NCI-H146 (cell line): ENCODE measurements at regions not wholly inside any gene's neighbourhood (a gene's known extent, or its start where the extent isn't known, plus 50 kb on each side); places are given as distances from the start of the nearest gene placed in this dataset.

Experiments
- DNase-seq: peaks from one replicate; lab custom pipeline; 2025; lab: John Stamatoyannopoulos, UW

DNA sequence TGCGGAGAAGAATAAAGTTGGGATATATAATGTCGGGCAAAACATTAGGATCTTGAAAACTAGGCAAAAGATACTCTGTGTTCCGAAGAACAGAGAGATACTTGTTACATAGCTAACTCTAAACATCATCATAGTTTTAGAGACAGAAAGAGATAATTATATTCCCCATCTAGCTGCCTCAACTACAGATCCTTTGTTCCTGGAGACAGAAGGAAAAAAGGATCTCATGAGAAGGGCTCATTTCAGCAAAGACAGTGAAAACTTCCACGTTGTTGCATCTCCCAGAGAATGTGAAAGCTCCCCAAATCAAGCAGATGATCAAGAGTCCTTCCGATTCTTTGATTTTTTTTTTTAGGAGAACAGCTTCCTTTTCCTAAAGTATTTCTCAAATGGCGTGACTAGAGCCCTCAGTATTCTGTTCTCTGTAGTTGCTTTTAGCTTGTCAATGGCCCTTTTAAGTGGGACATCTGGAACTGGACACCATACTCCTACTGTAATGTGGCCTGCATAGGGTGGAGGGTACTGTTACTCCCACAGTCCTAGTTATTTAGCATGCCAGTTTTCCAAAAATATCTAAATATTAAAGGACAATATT lies 1048.2 kb downstream of the TTLL7 start:
- DNase-seq: no peak

DNA sequence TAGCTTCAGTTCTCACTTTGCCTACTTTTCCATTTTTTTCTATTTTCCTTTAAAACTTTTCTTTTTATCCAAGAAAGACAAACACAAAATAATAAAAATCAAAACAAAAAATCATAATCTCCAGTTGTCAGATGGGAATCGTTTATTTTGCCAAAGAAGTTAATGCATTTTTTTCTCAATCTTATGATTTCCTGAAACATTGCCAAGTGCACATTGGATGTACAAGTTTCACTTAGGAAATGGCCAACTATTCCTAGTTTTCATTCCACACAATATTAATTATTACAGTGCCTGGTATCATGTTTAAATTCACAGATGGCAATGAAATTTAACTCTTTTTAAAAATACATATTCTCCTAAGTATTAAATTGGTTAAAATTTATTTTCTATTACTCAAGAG lies 1050.5 kb downstream of the TTLL7 start:
- DNase-seq: no peak

DNA sequence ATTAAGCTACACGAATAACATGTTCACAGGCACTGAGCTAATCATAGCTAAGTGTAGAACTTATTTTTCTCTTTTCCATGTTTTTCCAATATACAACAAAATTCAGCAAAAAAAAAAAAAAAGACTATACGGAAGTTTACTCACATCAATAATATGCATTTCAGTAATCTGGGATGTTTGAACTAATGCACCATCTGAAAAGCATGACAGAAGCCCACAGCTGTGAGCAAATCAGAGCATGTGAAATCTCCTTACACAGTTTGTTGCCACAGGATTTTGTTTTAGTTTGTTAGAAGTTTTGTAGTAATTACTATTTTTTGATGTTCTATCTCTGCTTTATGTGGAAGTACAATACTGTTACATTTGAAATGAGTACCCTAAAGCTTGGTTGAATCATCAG lies 1051.7 kb downstream of the TTLL7 start:
- DNase-seq: no peak

- DNase-seq: no peak
These were observed 1052.8 kb downstream of the TTLL7 start for GRCh38 chr1:82946096-82946605.

DNA sequence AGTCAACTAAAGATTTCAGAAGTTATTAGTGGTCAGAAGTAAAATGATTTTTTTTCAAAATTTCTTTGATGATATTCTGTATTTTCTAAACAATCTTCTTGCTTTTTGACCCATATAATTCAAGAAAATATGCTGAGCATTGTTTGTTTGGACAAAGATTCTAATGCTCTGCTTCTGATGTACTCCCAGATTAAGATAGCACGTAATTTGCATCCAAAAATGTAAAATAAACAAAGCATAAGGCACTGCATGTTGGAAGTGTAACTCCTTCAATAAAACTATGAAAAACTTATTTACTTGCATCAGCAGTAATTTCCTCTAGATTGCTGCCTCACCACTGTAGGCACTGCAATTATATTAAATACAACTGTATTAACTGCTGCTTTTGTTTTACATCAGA lies 1054.1 kb downstream of the TTLL7 start:
- DNase-seq: no peak

- DNase-seq: no peak
These were observed 1064.9 kb downstream of the TTLL7 start for GRCh38 chr1:82934074-82934473.

DNA sequence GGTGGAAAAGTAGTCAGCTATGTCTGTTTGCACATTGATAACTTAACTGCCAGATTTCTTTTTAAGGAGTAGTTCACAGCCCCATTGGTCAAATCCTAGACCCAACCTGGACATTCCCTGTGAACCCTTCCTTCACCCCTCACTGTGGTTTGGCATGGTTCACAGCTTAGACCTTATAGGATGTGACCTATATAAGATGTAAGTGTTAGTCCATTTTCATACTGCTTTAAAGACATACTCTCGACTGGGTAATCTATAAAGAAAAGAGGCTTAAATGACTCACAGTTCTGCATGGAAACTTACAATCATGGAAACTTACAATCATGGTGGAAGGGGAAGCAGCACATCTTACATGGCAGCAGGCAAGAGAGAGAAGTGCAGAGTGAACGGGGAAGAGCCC lies 1066.2 kb downstream of the TTLL7 start:
- DNase-seq: no peak

GRCh38 chr1:82932207-82932606 lies 1066.7 kb downstream of the TTLL7 start:
- no peak for DNase-seq

- no peak for DNase-seq
These were observed 1067.9 kb downstream of the TTLL7 start for GRCh38 chr1:82931006-82931405.

DNA sequence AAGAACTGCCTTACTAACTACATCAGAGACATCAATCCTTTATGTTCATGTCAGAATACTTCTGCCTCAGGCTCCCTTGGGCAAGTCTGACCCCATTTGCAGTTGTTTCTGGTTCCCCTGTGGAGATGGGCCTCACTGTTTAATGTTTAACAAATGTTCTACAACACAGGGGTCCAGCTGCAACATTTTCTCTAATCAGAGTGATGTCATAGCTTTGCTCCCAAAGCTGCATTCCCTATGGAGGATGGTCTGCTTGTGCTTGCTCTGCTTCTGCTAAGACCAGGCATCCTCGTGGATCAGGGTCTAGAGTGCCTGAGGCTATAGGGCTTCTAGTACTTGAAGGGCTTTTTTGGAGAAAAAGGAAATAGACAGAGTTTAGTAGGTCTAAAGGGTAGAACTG lies 1071.2 kb downstream of the TTLL7 start:
- no peak for DNase-seq

- DNase-seq: no peak
These were observed 1074.3 kb downstream of the TTLL7 start for GRCh38 chr1:82924666-82925065.

DNA sequence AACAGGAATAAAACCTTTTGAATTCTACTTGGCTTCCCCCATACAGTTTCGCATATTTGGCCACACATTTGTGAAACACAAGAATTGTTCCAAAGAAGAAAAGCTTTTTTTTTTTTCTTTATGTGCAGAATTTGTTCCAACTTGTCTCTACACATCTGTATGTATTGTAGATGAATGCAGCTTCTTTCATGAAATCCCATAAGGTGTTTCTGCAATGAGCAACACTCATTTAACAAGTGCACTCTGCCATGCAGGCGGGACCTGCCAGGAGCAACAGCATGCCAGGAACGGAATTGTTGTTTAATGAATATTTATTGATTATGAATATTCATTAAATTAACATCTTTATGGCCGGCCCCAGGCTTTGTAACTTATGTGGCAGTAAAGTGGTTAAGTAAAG lies 1075.0 kb downstream of the TTLL7 start:
- no peak for DNase-seq

GRCh38 chr1:82921759-82922158 lies 1077.2 kb downstream of the TTLL7 start:
- DNase-seq: no peak

DNA sequence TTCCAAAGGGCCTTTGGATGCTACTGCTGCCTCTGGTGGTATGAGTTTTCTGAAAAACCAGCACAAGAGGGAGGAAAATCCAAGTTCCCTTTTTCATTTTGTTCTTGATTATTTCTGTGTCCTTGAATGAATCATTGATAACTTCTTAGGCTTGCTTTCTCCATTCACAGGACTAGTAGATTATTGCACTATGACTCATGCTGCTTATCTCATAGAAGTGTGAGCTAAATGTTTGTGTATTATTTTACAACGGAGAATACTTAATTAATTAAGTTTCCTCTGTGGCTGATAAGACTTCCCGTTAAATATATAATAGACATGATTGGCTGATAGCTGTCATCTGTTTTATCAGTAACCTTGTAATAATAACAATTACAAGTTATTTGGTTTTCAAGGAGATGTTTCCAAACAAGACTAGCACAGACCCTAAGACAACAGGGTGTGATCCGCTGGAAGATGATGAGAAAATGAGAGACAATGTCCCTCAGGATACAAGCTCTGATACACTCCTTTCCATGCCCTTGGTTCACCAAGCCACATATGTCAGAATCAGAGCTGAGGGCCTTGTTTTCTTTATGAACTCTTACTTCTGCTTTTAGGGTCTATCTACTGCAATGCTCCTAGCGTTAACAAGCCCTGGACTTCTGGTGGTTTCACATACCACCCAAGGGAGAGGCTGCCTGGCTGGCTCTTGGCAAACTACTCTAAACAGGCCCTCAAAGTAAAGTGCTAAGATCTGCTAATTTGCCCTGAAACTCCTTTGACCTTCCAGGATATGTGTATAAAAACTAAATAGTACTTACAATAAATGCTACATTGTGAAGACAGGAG lies 1078.3 kb downstream of the TTLL7 start:
- no peak for DNase-seq

DNA sequence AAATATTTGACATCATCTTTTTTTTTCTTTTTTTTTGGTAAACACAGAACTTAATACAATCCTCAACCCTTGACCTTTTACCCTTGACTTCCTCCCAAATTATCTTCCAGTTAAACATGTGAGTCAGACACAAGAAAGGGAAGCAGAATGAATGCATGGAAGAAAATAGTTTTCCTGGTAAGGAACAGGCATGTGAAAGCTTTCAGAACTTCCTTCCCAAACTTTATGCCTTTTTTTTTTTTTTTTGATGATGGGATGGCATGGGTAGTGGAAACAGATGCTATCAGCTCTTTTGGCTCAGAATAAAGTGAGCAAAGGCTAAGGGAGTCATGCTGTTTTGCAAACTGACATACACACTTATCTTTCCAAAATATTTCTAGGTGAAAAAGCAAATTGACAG lies 1079.1 kb downstream of the TTLL7 start:
- no peak for DNase-seq

GRCh38 chr1:82907313-82907712 lies 1091.6 kb downstream of the TTLL7 start:
- no peak for DNase-seq

DNA sequence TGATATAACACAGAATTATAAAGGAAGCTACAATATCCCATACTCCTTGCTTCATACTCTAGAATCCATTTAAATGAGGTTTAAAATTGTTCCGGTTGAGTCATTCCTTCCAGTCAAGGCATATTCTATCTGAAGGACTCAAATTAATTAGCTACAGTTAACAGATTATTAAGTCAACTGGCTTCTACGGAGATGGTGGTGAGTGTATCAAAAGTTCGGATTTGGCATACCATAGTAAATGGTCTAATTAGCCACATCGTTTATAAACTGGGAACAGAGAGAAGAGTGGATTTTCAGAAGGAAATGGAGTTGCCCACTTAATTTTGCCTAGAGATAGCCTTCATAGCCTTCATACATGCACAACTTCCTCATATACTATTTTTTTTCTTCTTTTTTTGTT lies 1095.3 kb downstream of the TTLL7 start:
- DNase-seq: no peak

DNA sequence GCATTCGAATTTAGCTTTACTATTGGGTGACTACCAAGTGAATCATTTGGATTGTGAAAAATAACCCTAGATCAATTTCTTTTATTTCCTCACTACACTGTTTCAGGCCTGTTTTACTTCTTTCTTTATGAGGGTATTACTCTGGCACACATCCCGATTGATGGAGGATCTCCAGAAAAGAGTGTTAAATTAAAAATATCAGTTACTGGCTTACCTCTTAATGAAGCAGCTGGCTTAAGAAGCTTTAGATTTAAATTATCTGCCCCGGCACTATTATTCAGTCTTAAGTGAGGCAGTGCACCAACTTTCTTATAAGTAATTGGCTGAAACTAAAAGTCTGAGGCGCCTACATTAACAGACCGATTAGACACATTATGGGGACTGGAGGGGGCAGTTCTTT lies 1097.4 kb downstream of the TTLL7 start:
- DNase-seq: no peak

GRCh38 chr1:82901118-82901517 lies 1097.8 kb downstream of the TTLL7 start:
- DNase-seq: no peak

DNA sequence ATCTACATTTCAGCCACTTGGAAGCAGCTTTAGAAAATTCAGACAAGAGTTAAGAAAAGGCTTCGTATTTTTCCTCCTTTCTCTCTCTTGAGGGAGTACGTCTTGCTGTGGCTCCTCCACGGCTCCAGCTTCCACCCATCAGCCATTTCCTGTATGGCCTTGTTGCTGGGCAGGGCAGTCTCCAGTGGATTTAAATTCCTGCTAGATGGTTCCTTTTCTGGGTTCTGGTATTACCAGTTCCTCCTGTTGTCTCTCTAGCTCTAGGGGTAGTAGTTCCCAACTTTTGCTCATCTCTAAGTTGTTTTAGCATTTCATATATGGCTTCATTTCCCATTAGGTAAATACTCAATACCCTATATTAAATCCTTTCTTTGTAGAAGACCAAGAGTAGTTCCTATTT lies 1098.3 kb downstream of the ADGRL2 start:
- DNase-seq: no peak

DNA sequence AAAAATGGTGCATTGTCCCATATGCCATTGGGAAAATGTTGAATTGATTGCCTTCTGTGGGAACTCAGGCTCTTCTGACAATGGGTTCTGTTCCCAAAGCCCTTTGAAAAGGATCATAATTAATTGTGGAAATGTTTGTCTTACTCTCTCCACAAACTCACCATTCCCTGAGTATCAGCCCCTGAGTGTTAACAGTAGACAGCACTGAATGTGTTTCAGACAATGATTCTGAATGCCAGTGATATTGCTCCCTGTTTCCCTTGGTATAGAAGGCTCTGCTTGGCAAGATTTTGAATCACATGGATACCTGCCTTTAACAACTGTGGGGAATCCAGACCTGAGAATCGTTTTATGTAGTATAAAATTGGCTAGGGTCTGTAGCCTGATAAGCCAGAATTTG lies 1096.8 kb downstream of the ADGRL2 start:
- no peak for DNase-seq

GRCh38 chr1:82896036-82896435 lies 1095.3 kb downstream of the ADGRL2 start:
- no peak for DNase-seq

DNA sequence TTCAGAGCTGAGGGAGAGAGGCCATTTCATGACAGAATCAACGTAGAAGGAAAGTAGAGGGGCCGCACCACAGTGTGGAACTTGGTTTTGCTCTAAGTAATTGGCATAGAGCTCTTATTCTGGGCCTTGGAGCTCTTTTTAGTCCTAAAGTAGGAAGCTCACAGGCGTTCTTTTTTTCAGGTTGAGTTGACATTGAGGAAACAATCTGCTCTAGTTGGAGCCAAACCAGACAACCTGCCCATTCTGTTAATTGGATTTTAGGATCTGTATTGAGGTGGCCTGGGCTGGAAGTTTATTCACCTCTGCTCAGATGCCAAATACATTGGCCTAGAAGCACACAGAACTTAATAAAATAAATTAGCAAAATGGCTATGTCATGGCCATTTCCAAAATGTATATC lies 1093.9 kb downstream of the ADGRL2 start:
- no peak for DNase-seq
